AG10803 (cell line): ENCODE measurements at regions not wholly inside any gene's neighbourhood (a gene's known extent, or its start where the extent isn't known, plus 50 kb on each side); places are given as distances from the start of the nearest gene placed in this dataset.
"Not testable (repeated sequence)": the region's sequence is repeated elsewhere in the genome, so short reads cannot be mapped to it uniquely, and the experiment has no call there.

Experiments
- DNase-seq: peaks from one replicate; pipeline ENCODE4 v3.0.0; 2010; ENCODE audit warnings: low read depth
- H3K4me3 ChIP-seq: 2 replicates; pipeline ENCODE4 v1.5.1; 2011; ENCODE audit warnings: mild to moderate bottlenecking, low read length, control low read depth
- CTCF ChIP-seq: conservative IDR thresholded peaks from 2 replicates; pipeline ENCODE4 v1.5.1; 2011; ENCODE audit warnings: mild to moderate bottlenecking, low read length, control low read depth, inconsistent platforms

- no peak for DNase-seq
- TF ChIP-seq CTCF = no peak
- H3K4me3 ChIP-seq = no peak overlapping the region
These were observed 80.5 kb upstream of the ADGRA3 start for GRCh38 chr4:22596409-22596808.

GRCh38 chr4:22597471-22597870, 81.6 kb upstream of the ADGRA3 start:
- TF ChIP-seq CTCF = no peak
- no peak for DNase-seq
- H3K4me3 ChIP-seq = no peak overlapping the region

- DNase-seq, H3K4me3 ChIP-seq: not testable (repeated sequence)
These were observed 82.5 kb upstream of the ADGRA3 start for GRCh38 chr4:22598113-22599047.

GRCh38 chr4:22599228-22599928, 83.5 kb upstream of the ADGRA3 start:
- not testable (repeated sequence) for H3K4me3 ChIP-seq, DNase-seq

GRCh38 chr4:22599929-22600432, 84.1 kb upstream of the ADGRA3 start:
- not testable (repeated sequence) for H3K4me3 ChIP-seq, DNase-seq

- not testable (repeated sequence) for DNase-seq, H3K4me3 ChIP-seq
These were observed 85.8 kb upstream of the ADGRA3 start for GRCh38 chr4:22601638-22602037.

GRCh38 chr4:22607382-22607781, 85.4 kb upstream of the GBA3 start:
- TF ChIP-seq CTCF = peak; percentile 55
- H3K4me3 ChIP-seq = no peak overlapping the region
- peak; percentile 28 for DNase-seq

GRCh38 chr4:22609951-22610525, 82.7 kb upstream of the GBA3 start:
- H3K4me3 ChIP-seq, DNase-seq: not testable (repeated sequence)

GRCh38 chr4:22614114-22614513, 78.6 kb upstream of the GBA3 start:
- DNase-seq = no peak
- TF ChIP-seq CTCF = no peak

More at GRCh38 chr4:22614114-22614513, 78.6 kb upstream of the GBA3 start:
- no peak overlapping the region for H3K4me3 ChIP-seq
